ENCODE measurements at regions not wholly inside any gene's neighbourhood (a gene's known extent, or its start where the extent isn't known, plus 50 kb on each side); places are given as distances from the start of the nearest gene placed in this dataset.

GRCh38 chr4:146088690-146089089, 86.8 kb upstream of the LSM6 start:
- intact Hi-C loops (cut with DNase I; ENCODE audit: low total_unique reads): no loop called here
- WGBS, 2 donors: 89 to 91% methylated on average over 2 of the region's 2 CpGs

GRCh38 chr4:146087856-146088255, 87.7 kb upstream of the LSM6 start:
- no peak for DNase-seq

More at GRCh38 chr4:146088690-146089089, 86.8 kb upstream of the LSM6 start:
- DNase-seq: no peak
- Histone ChIP-seq H3K4me3 (no peak overlapping the region), H3K9me3 (no peaks in the 10 kb centered on the region), H3K27me3 (no peaks in the 10 kb centered on the region), H3K4me1 (no peaks in the 10 kb centered on the region), H3K36me3 (ENCODE audit: low read depth, missing control alignments) (no peaks in the 10 kb centered on the region), H3K27ac (no peak overlapping the region)
- TF ChIP-seq, protein P1, sequence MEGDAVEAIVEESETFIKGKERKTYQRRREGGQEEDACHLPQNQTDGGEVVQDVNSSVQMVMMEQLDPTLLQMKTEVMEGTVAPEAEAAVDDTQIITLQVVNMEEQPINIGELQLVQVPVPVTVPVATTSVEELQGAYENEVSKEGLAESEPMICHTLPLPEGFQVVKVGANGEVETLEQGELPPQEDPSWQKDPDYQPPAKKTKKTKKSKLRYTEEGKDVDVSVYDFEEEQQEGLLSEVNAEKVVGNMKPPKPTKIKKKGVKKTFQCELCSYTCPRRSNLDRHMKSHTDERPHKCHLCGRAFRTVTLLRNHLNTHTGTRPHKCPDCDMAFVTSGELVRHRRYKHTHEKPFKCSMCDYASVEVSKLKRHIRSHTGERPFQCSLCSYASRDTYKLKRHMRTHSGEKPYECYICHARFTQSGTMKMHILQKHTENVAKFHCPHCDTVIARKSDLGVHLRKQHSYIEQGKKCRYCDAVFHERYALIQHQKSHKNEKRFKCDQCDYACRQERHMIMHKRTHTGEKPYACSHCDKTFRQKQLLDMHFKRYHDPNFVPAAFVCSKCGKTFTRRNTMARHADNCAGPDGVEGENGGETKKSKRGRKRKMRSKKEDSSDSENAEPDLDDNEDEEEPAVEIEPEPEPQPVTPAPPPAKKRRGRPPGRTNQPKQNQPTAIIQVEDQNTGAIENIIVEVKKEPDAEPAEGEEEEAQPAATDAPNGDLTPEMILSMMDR (IDR thresholded peaks at IDR 0.05): no peak

GRCh38 chr4:146076081-146076480, 99.4 kb upstream of the LSM6 start:
- 90 to 91% methylated on average over 6 of the region's 6 CpGs for WGBS, 2 donors
- intact Hi-C loops (cut with DNase I; ENCODE audit: low total_unique reads): no loop called here
- TF ChIP-seq, protein P1 (IDR thresholded peaks at IDR 0.05): no peak
- TF ChIP-seq POLR2A (IDR thresholded peaks at IDR 0.05): no peak
- Histone ChIP-seq H3K9me3 (no peaks in the 10 kb centered on the region), H3K36me3 (ENCODE audit: low read depth, missing control alignments) (no peaks in the 10 kb centered on the region), H3K4me1 (no peaks in the 10 kb centered on the region), H3K27me3 (no peaks in the 10 kb centered on the region), H3K27ac (no peak overlapping the region), H3K4me3 (no peak overlapping the region)
- DNase-seq: no peak

More at GRCh38 chr4:146087856-146088255, 87.7 kb upstream of the LSM6 start:
- WGBS, 2 donors: 83 to 89% methylated on average over 5 of the region's 5 CpGs
- intact Hi-C loops (cut with DNase I; ENCODE audit: low total_unique reads): no loop called here
- TF ChIP-seq, protein P1 (IDR thresholded peaks at IDR 0.05): no peak
- TF ChIP-seq POLR2A (IDR thresholded peaks at IDR 0.05): no peak
- no peak overlapping the region for H3K4me3 ChIP-seq
- no peaks in the 10 kb centered on the region for H3K4me1 ChIP-seq
- no peaks in the 10 kb centered on the region for H3K9me3 ChIP-seq
- H3K36me3 ChIP-seq (ENCODE audit: low read depth, missing control alignments): no peaks in the 10 kb centered on the region
- H3K27me3 ChIP-seq: no peaks in the 10 kb centered on the region
- H3K27ac ChIP-seq: no peak overlapping the region

GRCh38 chr4:146073517-146073916, 102.0 kb upstream of the LSM6 start:
- H3K9me3 ChIP-seq: no peaks in the 10 kb centered on the region
- no peaks in the 10 kb centered on the region for H3K4me1 ChIP-seq
- no peak overlapping the region for H3K4me3 ChIP-seq
- H3K27ac ChIP-seq: no peak overlapping the region
- intact Hi-C loops (cut with DNase I; ENCODE audit: low total_unique reads): no loop called here
- TF ChIP-seq, protein P1 (IDR thresholded peaks at IDR 0.05): no peak
- TF ChIP-seq POLR2A (IDR thresholded peaks at IDR 0.05): no peak
- H3K36me3 ChIP-seq (ENCODE audit: low read depth, missing control alignments): no peaks in the 10 kb centered on the region
- DNase-seq: no peak
- H3K27me3 ChIP-seq: no peaks in the 10 kb centered on the region
- 79 to 89% methylated on average over 3 of the region's 3 CpGs for WGBS, 2 donors

DNA sequence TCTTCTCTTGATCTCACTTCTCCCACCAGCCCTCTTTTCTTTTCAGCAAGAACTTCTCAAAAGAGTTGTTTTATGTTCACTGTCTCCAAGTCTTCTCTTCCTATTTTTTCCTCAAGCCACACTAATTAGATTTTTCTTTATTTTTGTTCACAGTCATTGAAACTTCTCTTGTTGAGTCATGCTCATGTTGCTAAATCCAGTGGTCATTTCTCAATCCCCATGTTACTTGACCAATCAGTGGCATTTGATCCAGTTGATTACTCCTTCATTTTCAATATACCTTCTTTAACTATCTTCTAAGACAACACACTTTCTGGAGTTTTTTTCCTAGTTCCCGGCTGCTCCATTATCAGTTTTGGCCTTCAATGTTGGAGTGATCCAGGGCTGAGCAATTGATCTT, 103.1 kb upstream of the LSM6 start:
- WGBS, 2 donors: 70 to 81% methylated on average over 1 of the region's 1 CpG
- Histone ChIP-seq H3K27me3 (no peaks in the 10 kb centered on the region), H3K27ac (no peak overlapping the region), H3K9me3 (no peaks in the 10 kb centered on the region), H3K4me1 (no peaks in the 10 kb centered on the region), H3K4me3 (no peak overlapping the region), H3K36me3 (ENCODE audit: low read depth, missing control alignments) (no peaks in the 10 kb centered on the region)
- no peak for DNase-seq
- TF ChIP-seq POLR2A (IDR thresholded peaks at IDR 0.05): no peak
- TF ChIP-seq, protein P1 (IDR thresholded peaks at IDR 0.05): no peak
- intact Hi-C loops (cut with DNase I; ENCODE audit: low total_unique reads): no loop called here
